Epithelial cell of esophagus (primary cell): ENCODE measurements at regions not wholly inside any gene's neighbourhood (a gene's known extent, or its start where the extent isn't known, plus 50 kb on each side); places are given as distances from the start of the nearest gene placed in this dataset.
"Not testable (repeated sequence)": the region's sequence is repeated elsewhere in the genome, so short reads cannot be mapped to it uniquely, and the experiment has no call there.

Experiments used
- DNase-seq: peaks from one replicate; pipeline ENCODE4 v3.0.0; 2010; ENCODE audit warnings: low read depth
- H3K4me3 ChIP-seq: 2 replicates; pipeline ENCODE4 v1.5.1; 2011; ENCODE audit warnings: mild to moderate bottlenecking, low read length, control low read depth
- TF ChIP-seq, protein P1 (sequence below): IDR thresholded peaks from 2 replicates; pipeline ENCODE4 v1.5.1; 2011; ENCODE audit warnings: low read depth, mild to moderate bottlenecking, low read length, control low read depth, inconsistent platforms; ENCODE audit not compliant: insufficient read depth; ENCODE audit errors: missing control alignments

DNA sequence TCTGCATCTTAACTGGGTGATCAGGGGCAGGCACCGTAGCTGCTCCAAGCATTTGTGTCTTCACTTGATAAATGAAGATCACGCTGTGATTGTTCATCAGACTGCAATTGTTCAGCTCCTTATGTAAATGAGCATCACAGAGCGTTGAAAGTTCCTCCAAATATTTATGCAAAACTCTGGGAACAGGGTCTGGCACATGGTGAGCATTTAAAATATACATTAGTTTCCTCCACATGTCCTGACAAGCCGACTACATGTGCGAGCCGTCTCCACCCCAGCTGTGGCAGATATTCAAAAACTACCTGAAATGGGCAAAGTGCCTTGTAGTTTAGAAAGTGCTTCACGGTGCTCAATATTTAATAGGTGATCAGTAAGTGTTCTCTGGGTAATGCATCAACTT is 175.1 kb upstream of the ID2 start:
- TF ChIP-seq, protein P1, sequence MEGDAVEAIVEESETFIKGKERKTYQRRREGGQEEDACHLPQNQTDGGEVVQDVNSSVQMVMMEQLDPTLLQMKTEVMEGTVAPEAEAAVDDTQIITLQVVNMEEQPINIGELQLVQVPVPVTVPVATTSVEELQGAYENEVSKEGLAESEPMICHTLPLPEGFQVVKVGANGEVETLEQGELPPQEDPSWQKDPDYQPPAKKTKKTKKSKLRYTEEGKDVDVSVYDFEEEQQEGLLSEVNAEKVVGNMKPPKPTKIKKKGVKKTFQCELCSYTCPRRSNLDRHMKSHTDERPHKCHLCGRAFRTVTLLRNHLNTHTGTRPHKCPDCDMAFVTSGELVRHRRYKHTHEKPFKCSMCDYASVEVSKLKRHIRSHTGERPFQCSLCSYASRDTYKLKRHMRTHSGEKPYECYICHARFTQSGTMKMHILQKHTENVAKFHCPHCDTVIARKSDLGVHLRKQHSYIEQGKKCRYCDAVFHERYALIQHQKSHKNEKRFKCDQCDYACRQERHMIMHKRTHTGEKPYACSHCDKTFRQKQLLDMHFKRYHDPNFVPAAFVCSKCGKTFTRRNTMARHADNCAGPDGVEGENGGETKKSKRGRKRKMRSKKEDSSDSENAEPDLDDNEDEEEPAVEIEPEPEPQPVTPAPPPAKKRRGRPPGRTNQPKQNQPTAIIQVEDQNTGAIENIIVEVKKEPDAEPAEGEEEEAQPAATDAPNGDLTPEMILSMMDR: no peak
- no peak for DNase-seq

DNA sequence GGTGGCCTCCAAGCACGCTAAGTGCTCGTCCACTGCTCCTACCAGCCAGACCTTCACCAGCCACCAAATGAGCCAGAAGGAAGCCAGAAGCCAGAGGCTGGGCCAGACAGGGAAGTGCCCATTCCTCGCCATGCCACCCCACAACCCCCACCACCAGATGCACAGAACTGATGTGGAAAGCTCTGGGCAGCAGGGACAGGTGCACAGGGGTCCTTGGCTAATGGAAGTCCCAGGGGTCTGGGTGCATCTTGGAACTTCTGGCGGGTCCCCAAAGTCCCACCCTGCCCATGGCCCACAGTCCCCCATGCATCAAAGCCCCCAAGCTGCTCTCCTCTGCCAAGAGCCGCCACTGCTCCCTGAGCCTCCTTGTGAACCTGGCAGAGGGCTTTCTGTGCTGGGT is 173.1 kb upstream of the ID2 start:
- no peak for DNase-seq
- TF ChIP-seq, protein P1: no peak
- H3K4me3 ChIP-seq: no peak overlapping the region

More for the DNA sequence above, 175.1 kb upstream of the ID2 start:
- H3K4me3 ChIP-seq: no peak overlapping the region

DNA sequence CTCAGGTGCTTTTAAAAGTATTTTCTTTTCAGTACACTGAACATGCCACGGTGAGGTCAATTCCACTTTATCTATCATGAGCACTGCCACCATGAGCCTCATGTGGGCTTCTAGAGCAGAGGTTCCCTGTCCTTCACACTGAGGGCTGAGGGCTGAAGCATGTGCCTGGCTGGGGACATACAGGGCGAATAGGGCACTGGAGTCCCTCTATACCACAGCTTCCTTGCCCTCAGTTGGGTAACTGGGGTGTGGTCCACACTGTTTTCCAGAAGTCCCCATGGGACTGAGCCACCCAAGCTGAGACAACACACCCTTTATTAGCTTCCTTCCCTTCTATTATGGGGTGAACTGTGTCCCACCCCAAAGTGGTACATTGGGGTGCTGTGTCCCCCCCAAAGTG is 172.2 kb upstream of the ID2 start:
- TF ChIP-seq, protein P1: no peak
- H3K4me3 ChIP-seq: no peak overlapping the region
- no peak for DNase-seq

DNA sequence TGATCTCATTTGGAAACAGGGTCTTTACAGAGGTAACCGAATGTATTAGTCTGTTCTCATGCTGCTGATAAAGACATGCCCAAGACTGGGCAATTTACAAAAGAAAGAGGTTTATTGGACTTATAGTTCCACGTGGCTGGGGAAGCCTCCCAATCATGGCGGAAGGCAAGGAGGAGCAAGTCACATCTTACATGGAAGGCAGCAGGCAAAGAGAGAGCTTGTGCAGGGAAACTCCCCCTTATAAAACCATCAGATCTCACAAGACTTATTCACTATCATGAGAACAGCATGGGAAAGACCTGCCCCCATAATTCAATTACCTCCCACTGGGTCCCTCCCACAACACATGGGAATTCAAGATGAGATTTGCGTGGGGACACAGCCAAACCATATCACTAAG is 171.8 kb upstream of the ID2 start:
- not testable (repeated sequence) for DNase-seq, H3K4me3 ChIP-seq

DNA sequence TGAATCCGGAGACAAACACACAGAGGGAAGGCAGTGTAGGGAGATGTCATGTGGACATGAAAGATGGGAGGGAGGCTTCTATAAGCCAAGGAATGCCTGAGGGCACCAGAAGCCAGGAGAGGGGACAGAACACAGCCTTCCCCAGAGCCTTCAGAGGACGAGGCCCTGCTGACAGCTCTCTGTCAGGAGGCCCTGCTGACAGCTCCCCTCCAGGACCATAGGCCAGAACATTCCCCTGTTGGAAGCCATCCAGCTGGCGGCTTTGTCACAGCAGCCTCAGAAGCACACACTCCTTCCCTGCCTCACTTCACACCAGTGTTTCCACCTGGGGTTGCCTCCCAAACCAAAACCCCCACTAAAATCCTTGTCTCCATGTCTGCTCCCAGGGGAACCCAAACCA is 171.3 kb upstream of the ID2 start:
- no peak for DNase-seq
- H3K4me3 ChIP-seq: no peak overlapping the region
- TF ChIP-seq, protein P1: no peak

DNA sequence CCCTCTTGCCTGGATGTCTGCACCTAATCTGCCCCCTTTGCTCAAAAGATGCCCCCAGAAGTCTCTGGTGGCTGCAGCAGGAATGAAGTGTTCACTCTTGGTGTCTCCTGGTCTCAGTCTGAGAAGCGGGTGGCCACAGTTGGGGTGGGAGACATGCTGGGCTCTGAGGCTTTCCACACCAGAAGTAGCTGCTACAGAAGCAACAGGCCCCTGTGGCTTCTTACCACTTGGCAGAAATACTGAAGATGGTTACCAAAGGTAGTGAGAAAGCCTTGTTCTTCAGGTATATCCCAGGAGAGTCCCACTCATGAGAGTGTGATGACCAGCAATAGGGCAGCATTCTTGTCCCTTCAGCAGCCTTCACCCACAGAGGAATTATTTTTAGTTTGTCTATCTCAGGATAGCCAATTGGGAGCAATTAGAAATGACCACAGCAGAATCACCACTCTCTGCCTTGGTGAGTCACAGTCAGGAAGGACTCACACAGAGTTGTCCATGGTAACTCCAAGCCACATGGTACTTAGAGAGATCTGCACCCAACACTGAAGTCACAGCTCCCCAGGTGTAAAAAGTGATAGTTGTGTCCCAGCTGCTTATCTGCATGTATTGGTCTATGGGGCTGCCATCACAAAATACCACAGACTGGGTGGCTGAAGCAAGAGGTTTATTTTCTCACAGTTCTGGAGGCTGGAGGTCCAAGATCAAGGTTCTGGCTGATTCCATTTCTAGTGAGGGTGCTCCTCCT is 169.8 kb upstream of the ID2 start:
- TF ChIP-seq, protein P1: no peak
- no peak overlapping the region for H3K4me3 ChIP-seq
- DNase-seq: no peak

DNA sequence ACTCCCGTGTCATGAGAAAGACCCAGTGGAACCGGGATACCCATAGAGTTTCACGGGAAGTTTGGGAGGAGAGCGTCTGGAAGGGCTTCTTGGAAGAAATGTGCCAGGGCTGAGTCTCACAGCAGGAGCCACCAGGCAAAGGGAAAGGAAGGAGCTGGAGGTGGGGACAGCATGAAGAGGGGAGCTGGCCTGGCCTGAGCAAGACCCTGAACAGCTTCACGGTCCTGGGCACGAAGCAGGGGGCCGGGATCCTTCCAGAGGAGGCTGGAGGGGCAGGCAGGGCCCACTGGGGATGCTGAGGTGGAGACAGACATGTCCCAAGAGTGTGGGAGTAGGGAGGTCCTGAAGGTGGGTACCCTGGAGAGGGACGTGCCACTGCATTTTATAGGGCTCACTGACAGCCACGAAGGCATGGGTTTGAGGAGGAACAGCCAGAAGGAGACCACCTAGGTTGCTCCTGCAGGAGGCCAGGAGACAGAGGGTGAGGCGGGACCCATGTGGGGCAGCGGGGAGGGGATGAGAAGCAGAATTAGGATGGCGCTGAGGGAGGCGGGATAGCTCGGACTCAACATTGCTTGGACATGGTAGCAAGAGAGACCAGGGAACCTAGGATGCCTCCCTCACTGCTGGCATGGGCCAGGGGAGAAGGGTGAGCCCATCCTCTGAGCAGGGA is 168.1 kb upstream of the ID2 start:
- no peak for DNase-seq
- TF ChIP-seq, protein P1: no peak
- H3K4me3 ChIP-seq: no peak overlapping the region
